Parathyroid adenoma (tissue), 2 donors: ENCODE measurements at regions not wholly inside any gene's neighbourhood (a gene's known extent, or its start where the extent isn't known, plus 50 kb on each side); places are given as distances from the start of the nearest gene placed in this dataset.

ENCODE experiments used
- H2AFZ ChIP-seq: fragments of 300-600 bp; sonication (generic); one replicate; pipeline ENCODE4 v1.7.0; 2017; ENCODE audit warnings: antibody characterized with exemption, mild to moderate bottlenecking
- H3K27ac ChIP-seq: fragments of 300-600 bp; sonication (generic); one replicate; pipeline ENCODE4 v1.7.0; 2017
- H3K27me3 ChIP-seq: fragments of 300-600 bp; sonication (generic); one replicate; pipeline ENCODE4 v1.7.0; 2017; ENCODE audit warnings: low read length; ENCODE audit not compliant: control insufficient read depth, insufficient read depth
- H3K36me3 ChIP-seq: fragments of 300-600 bp; sonication (generic); one replicate; pipeline ENCODE4 v1.7.0; 2017; ENCODE audit warnings: low read length; ENCODE audit not compliant: control insufficient read depth, insufficient read depth
- H3K4me1 ChIP-seq: fragments of 300-600 bp; sonication (generic); one replicate; pipeline ENCODE4 v1.7.0; 2017; ENCODE audit warnings: control low read depth
- H3K4me2 ChIP-seq: fragments of 300-600 bp; sonication (generic); one replicate; pipeline ENCODE4 v1.7.0; 2017; ENCODE audit warnings: low read length
- H3K4me3 ChIP-seq: fragments of 300-600 bp; sonication (generic); one replicate; pipeline ENCODE4 v1.7.0; 2017; ENCODE audit warnings: low read depth, low read length
- H3K79me2 ChIP-seq: fragments of 300-600 bp; sonication (generic); one replicate; pipeline ENCODE4 v1.7.0; 2017; ENCODE audit warnings: control low read depth
- H3K9ac ChIP-seq: fragments of 300-600 bp; sonication (generic); one replicate; pipeline ENCODE4 v1.7.0; 2017; ENCODE audit warnings: mild to moderate bottlenecking
- H3K9me3 ChIP-seq: fragments of 300-600 bp; sonication (generic); one replicate; pipeline ENCODE4 v1.7.0; 2017; ENCODE audit warnings: low read length; ENCODE audit not compliant: control insufficient read depth
- TF ChIP-seq, protein P1 (sequence below): fragments of 300-600 bp; sonication (generic); IDR thresholded peaks from one replicate; pipeline ENCODE4 v1.7.0; 2017; ENCODE audit warnings: antibody characterized with exemption, mild to moderate bottlenecking
- donor health status: primary hyperparathyroidism.

DNA sequence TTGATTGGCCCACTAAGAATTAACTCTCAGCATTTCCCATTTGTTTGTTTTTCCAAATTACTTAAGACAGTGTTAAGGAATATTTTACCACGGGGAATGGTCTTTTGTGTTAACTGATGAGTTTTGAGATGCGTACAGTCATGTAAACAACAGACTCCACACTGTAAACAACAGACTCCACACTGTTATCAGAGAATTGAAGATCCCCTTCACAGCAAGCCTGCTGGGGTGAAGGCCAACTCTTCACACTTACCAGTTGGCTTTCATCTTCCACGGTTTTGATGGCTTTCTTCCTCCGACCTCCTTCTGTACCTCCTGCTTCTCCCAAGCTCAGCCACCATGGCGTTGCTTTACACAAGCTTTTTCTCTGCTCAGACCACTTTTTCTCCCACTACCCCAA, 166.8 kb downstream of the TMEM200C start:
- no peaks in the 10 kb centered on the region for H3K4me1 ChIP-seq
- TF ChIP-seq, protein P1, sequence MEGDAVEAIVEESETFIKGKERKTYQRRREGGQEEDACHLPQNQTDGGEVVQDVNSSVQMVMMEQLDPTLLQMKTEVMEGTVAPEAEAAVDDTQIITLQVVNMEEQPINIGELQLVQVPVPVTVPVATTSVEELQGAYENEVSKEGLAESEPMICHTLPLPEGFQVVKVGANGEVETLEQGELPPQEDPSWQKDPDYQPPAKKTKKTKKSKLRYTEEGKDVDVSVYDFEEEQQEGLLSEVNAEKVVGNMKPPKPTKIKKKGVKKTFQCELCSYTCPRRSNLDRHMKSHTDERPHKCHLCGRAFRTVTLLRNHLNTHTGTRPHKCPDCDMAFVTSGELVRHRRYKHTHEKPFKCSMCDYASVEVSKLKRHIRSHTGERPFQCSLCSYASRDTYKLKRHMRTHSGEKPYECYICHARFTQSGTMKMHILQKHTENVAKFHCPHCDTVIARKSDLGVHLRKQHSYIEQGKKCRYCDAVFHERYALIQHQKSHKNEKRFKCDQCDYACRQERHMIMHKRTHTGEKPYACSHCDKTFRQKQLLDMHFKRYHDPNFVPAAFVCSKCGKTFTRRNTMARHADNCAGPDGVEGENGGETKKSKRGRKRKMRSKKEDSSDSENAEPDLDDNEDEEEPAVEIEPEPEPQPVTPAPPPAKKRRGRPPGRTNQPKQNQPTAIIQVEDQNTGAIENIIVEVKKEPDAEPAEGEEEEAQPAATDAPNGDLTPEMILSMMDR: no peak
- H3K79me2 ChIP-seq: no peaks in the 10 kb centered on the region
- H3K36me3 ChIP-seq: no peaks in the 10 kb centered on the region
- H3K4me3 ChIP-seq: no peak overlapping the region
- no peaks in the 10 kb centered on the region for H3K27me3 ChIP-seq
- H3K4me2 ChIP-seq: no peak overlapping the region
- H2AFZ ChIP-seq: no peak overlapping the region
- no peaks in the 10 kb centered on the region for H3K9me3 ChIP-seq
- H3K27ac ChIP-seq: no peak overlapping the region
- no peak overlapping the region for H3K9ac ChIP-seq

DNA sequence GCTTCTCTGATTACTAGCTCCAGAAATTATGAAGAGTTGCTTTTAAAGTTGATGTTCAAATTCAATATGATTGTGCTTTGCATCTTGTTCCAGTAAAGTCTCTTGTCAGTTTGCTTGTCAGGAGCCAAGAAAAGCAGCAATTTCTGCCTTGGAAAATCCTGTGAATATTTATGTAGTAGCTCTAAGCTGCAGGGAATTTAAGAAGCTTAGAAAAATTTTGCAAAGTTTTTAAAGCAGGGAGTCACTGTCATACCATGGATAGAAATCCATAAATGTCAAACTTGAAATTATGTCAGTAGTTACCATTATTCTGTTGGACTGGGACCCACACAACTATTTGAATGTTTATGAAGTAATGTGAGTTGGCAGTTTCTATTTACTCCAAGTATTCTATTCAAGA, 169.3 kb downstream of the TMEM200C start:
- H3K27me3 ChIP-seq: no peaks in the 10 kb centered on the region
- H3K36me3 ChIP-seq: no peaks in the 10 kb centered on the region
- no peak overlapping the region for H3K4me3 ChIP-seq
- no peak overlapping the region for H2AFZ ChIP-seq
- no peaks in the 10 kb centered on the region for H3K79me2 ChIP-seq
- TF ChIP-seq, protein P1: no peak
- no peaks in the 10 kb centered on the region for H3K9me3 ChIP-seq
- H3K4me1 ChIP-seq: no peaks in the 10 kb centered on the region
- no peak overlapping the region for H3K4me2 ChIP-seq
- H3K9ac ChIP-seq: no peak overlapping the region
- no peak overlapping the region for H3K27ac ChIP-seq

DNA sequence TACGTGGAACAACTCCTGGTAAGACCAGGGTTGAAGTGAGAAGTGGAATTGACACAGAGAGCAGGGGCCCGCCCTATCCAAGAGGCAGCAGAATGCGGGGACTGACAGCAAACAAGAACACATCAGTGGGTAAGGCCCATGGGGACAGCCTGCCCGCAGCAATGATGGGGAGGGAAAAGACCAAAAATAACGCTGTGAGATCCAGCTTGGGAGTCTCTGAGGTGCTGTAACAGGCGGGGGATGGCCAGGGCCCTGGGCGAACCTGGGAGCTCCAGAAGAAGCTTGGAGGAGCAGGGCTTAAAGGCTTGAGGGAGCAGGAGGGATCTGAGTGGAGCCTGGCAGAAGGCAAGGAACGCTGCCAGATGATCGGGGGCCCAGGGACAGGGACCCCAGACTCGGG, 173.4 kb downstream of the TMEM200C start:
- Histone ChIP-seq H3K79me2 (no peaks in the 10 kb centered on the region), H3K4me1 (no peaks in the 10 kb centered on the region), H2AFZ (no peak overlapping the region), H3K9me3 (no peaks in the 10 kb centered on the region), H3K4me2 (no peak overlapping the region), H3K4me3 (no peak overlapping the region), H3K27me3 (no peaks in the 10 kb centered on the region), H3K27ac (no peak overlapping the region), H3K36me3 (no peaks in the 10 kb centered on the region), H3K9ac (no peak overlapping the region)
- TF ChIP-seq, protein P1: no peak

DNA sequence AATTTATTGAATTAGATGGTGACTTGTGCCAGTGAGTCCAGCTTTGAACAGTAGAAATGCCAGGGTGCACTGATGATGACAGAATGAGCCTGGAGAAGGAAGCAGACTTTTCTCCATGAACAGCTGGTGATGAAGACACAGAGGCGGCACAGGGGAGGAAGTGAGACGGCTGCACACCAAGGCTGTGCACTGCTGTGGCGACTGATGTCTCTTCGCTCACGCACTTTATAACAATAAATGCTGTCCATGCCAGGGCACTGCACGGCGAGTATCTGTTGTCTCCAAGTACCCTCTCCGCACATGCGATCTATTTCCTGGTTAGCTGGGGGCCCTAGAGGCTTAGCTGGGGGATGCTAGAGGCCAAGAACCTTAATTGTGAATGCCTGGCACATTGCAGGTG, 175.2 kb downstream of the TMEM200C start:
- Histone ChIP-seq H3K27ac (no peak overlapping the region), H3K9me3 (no peaks in the 10 kb centered on the region), H2AFZ (no peak overlapping the region), H3K4me1 (no peaks in the 10 kb centered on the region), H3K4me3 (no peak overlapping the region), H3K4me2 (no peak overlapping the region), H3K27me3 (no peaks in the 10 kb centered on the region), H3K9ac (no peak overlapping the region), H3K36me3 (no peaks in the 10 kb centered on the region), H3K79me2 (no peaks in the 10 kb centered on the region)
- TF ChIP-seq, protein P1: no peak

DNA sequence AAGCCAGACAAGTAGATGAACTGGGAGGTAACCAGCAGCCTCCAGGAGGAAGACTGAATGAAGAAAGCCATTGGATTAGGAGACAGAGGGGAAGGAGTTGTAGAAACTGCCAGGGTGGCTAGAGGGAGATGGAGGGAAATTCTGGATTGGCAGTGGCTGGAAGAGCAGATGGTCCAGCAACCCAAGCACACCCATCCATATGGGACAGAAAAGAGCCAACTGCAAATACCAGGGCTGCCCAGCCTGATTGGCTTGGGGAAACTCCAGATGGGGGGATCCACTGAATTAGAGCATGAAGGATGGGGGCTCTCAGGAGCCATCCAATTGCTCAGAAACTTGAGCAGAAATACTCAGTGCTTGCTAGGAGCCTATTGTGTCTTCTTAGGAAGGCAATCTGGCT, 173.5 kb upstream of the EPB41L3 start:
- Histone ChIP-seq H3K9me3 (no peaks in the 10 kb centered on the region), H3K4me1 (no peaks in the 10 kb centered on the region), H3K27me3 (no peaks in the 10 kb centered on the region), H3K4me2 (no peak overlapping the region), H2AFZ (no peak overlapping the region), H3K9ac (no peak overlapping the region), H3K27ac (no peak overlapping the region), H3K79me2 (no peaks in the 10 kb centered on the region), H3K4me3 (no peak overlapping the region), H3K36me3 (no peaks in the 10 kb centered on the region)
- TF ChIP-seq, protein P1: no peak
